K562 (cell line): ENCODE measurements at regions not wholly inside any gene's neighbourhood (a gene's known extent, or its start where the extent isn't known, plus 50 kb on each side); places are given as distances from the start of the nearest gene placed in this dataset.

ENCODE experiments used
- ATF7 ChIP-seq: fragments of 450-650 bp; IDR thresholded peaks from 2 replicates; pipeline ENCODE4 v1.7.1; 2014; ENCODE audit warnings: mild to moderate bottlenecking, moderate library complexity
- HDAC6 ChIP-seq: IDR thresholded peaks from 2 replicates; pipeline ENCODE4 v1.6.1; 2012; ENCODE audit warnings: low read depth, mild to moderate bottlenecking, control low read depth, inconsistent platforms, low read length, moderate library complexity
- ZNF224 ChIP-seq: sonication (generic); formaldehyde crosslinking; IDR thresholded peaks from 2 replicates; pipeline ENCODE4 v1.8.0; 2022; ENCODE audit warnings: mild to moderate bottlenecking, missing genetic modification reagents
- TF ChIP-seq, protein P1 (sequence below): IDR thresholded peaks from 3 replicates; pipeline ENCODE4 v1.6.1; 2011; ENCODE audit warnings: borderline replicate concordance, mild to moderate bottlenecking, moderate library complexity; ENCODE audit not compliant: insufficient read length; ENCODE audit errors: extremely low read depth
- TF ChIP-seq, protein P2 (sequence below): fragments of 450-650 bp; IDR thresholded peaks from 2 replicates; pipeline ENCODE4 v1.6.1; 2016; ENCODE audit warnings: low read depth
- TF ChIP-seq, protein P3 (sequence below), 2 experiments: fragments of 450-650 bp; formaldehyde crosslinking in 1 of 2; IDR thresholded peaks; 2 replicates each; pipeline versions ENCODE4 v1.4.0 to v1.6.1; 2014 to 2020; ENCODE audit warnings: mild to moderate bottlenecking in 2 of 2, borderline replicate concordance in 1 of 2, low read depth in 1 of 2

DNA sequence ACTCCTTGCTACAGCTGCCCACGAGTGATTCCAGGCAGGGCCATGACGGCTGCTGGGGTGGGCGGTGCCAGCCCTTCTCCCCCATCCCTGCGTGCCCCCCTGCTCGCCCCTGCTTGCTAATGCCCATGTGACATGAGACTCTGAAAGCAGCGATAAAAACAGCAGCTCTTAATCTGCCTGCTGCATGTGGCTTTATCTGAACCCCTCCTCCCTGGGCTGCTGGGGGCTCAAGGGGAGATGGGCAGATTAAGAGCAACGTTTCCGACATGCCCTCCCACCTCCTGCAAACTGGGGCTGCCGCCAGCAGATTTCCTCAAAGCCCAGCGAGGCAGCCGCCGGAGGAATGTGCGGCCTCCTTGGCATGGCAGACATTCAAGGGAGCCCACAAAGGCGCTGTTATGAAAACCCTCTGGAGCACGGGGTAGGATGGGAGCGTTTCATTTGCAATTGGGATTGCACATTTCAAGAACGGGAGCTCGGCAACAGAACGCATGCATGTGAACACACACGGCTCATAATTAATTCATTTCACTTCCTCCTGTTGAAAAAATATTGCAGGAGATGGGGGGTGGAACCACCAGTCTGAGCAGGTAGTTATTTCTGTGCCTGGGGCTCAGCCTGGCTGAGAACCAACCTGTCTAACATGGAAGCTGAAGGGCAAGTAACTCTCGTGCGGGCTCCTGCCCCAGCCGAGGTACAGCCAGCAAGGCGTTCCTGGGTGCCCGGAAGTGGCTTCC is 504.2 kb upstream of the PROK2 start (continued):
- TF ChIP-seq ZNF224 (CRISPR knock-in tag) = no peak
- TF ChIP-seq HDAC6 = no peak
- no peak; the same call in 1 of the 2 replicates for TF ChIP-seq ATF7
- TF ChIP-seq, protein P1, sequence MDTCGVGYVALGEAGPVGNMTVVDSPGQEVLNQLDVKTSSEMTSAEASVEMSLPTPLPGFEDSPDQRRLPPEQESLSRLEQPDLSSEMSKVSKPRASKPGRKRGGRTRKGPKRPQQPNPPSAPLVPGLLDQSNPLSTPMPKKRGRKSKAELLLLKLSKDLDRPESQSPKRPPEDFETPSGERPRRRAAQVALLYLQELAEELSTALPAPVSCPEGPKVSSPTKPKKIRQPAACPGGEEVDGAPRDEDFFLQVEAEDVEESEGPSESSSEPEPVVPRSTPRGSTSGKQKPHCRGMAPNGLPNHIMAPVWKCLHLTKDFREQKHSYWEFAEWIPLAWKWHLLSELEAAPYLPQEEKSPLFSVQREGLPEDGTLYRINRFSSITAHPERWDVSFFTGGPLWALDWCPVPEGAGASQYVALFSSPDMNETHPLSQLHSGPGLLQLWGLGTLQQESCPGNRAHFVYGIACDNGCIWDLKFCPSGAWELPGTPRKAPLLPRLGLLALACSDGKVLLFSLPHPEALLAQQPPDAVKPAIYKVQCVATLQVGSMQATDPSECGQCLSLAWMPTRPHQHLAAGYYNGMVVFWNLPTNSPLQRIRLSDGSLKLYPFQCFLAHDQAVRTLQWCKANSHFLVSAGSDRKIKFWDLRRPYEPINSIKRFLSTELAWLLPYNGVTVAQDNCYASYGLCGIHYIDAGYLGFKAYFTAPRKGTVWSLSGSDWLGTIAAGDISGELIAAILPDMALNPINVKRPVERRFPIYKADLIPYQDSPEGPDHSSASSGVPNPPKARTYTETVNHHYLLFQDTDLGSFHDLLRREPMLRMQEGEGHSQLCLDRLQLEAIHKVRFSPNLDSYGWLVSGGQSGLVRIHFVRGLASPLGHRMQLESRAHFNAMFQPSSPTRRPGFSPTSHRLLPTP = no peak
- TF ChIP-seq, protein P2, sequence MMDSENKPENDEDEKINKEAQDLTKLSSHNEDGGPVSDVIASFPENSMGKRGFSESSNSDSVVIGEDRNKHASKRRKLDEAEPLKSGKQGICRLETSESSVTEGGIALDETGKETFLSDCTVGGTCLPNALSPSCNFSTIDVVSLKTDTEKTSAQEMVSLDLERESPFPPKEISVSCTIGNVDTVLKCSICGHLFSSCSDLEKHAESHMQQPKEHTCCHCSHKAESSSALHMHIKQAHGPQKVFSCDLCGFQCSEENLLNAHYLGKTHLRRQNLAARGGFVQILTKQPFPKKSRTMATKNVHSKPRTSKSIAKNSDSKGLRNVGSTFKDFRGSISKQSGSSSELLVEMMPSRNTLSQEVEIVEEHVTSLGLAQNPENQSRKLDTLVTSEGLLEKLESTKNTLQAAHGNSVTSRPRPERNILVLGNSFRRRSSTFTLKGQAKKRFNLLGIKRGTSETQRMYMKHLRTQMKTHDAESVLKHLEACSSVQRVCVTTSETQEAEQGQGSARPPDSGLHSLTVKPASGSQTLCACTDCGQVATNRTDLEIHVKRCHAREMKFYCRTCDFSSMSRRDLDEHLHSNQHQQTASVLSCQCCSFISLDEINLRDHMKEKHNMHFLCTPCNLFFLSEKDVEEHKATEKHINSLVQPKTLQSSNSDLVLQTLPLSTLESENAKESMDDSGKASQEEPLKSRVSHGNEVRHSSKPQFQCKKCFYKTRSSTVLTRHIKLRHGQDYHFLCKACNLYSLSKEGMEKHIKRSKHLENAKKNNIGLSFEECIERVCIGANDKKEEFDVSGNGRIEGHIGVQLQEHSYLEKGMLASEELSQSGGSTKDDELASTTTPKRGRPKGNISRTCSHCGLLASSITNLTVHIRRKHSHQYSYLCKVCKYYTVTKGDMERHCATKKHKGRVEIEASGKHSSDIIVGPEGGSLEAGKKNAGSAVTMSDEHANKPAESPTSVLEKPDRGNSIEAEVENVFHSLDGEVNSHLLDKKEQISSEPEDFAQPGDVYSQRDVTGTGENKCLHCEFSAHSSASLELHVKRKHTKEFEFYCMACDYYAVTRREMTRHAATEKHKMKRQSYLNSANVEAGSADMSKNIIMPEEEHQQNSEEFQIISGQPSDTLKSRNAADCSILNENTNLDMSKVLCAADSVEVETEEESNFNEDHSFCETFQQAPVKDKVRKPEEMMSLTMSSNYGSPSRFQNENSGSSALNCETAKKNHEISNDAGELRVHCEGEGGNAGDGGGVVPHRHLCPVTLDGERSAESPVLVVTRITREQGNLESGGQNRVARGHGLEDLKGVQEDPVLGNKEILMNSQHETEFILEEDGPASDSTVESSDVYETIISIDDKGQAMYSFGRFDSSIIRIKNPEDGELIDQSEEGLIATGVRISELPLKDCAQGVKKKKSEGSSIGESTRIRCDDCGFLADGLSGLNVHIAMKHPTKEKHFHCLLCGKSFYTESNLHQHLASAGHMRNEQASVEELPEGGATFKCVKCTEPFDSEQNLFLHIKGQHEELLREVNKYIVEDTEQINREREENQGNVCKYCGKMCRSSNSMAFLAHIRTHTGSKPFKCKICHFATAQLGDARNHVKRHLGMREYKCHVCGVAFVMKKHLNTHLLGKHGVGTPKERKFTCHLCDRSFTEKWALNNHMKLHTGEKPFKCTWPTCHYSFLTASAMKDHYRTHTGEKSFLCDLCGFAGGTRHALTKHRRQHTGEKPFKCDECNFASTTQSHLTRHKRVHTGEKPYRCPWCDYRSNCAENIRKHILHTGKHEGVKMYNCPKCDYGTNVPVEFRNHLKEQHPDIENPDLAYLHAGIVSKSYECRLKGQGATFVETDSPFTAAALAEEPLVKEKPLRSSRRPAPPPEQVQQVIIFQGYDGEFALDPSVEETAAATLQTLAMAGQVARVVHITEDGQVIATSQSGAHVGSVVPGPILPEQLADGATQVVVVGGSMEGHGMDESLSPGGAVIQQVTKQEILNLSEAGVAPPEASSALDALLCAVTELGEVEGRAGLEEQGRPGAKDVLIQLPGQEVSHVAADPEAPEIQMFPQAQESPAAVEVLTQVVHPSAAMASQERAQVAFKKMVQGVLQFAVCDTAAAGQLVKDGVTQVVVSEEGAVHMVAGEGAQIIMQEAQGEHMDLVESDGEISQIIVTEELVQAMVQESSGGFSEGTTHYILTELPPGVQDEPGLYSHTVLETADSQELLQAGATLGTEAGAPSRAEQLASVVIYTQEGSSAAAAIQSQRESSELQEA = no peak
- TF ChIP-seq, protein P3, sequence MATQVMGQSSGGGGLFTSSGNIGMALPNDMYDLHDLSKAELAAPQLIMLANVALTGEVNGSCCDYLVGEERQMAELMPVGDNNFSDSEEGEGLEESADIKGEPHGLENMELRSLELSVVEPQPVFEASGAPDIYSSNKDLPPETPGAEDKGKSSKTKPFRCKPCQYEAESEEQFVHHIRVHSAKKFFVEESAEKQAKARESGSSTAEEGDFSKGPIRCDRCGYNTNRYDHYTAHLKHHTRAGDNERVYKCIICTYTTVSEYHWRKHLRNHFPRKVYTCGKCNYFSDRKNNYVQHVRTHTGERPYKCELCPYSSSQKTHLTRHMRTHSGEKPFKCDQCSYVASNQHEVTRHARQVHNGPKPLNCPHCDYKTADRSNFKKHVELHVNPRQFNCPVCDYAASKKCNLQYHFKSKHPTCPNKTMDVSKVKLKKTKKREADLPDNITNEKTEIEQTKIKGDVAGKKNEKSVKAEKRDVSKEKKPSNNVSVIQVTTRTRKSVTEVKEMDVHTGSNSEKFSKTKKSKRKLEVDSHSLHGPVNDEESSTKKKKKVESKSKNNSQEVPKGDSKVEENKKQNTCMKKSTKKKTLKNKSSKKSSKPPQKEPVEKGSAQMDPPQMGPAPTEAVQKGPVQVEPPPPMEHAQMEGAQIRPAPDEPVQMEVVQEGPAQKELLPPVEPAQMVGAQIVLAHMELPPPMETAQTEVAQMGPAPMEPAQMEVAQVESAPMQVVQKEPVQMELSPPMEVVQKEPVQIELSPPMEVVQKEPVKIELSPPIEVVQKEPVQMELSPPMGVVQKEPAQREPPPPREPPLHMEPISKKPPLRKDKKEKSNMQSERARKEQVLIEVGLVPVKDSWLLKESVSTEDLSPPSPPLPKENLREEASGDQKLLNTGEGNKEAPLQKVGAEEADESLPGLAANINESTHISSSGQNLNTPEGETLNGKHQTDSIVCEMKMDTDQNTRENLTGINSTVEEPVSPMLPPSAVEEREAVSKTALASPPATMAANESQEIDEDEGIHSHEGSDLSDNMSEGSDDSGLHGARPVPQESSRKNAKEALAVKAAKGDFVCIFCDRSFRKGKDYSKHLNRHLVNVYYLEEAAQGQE (IDR thresholded peaks at IDR 0.05; ENCODE audit: borderline replicate concordance) = no peak
- TF ChIP-seq, protein P3 (CRISPR knock-in tag; IDR thresholded peaks at IDR 0.05; ENCODE audit: low read depth) = no peak
